H1 (cell line): ENCODE measurements at regions not wholly inside any gene's neighbourhood (a gene's known extent, or its start where the extent isn't known, plus 50 kb on each side); places are given as distances from the start of the nearest gene placed in this dataset.

Source experiments
- CTCF ChIA-PET: fragments of 300-600 bp; sonication (Branson Sonifier 250); formaldehyde crosslinking; loops from one replicate; lab custom pipeline; 2021; ENCODE audit not compliant: partially characterized antibody; lab: Charles Lee
- POLR2A ChIA-PET: fragments of 300-600 bp; sonication (Branson Sonifier 250); formaldehyde crosslinking; loops from one replicate; lab custom pipeline; 2021; ENCODE audit warnings: inconsistent platforms; ENCODE audit not compliant: partially characterized antibody; lab: Charles Lee
- DNase-seq, 2 experiments: peaks; one replicate each; pipeline versions ENCODE4 v3.0.0 to v3.0.0-alpha.2; 2010 to 2022; ENCODE audit warnings: low spot score in 2 of 2, low read depth in 1 of 2, mixed read lengths in 1 of 2
- FAIRE-seq: peaks from 2 replicates; lab custom pipeline; 2011; peaks lifted over from hg19 to GRCh38; lab: Jason Lieb, UNC
- H2AFZ ChIP-seq: 2 replicates; pipeline ENCODE4 v1.8.1; 2012; ENCODE audit warnings: low read length, inconsistent platforms
- H2AK5ac ChIP-seq: 2 replicates; pipeline ENCODE4 v1.6.1; 2013; ENCODE audit warnings: low read depth, low read length
- H2BK120ac ChIP-seq: replicated peaks from 2 replicates; pipeline ENCODE3; 2013; ENCODE audit warnings: low read depth, low read length, inconsistent platforms
- H2BK12ac ChIP-seq: 2 replicates; pipeline ENCODE4 v1.6.1; 2013; ENCODE audit warnings: low read depth, low read length
- H2BK15ac ChIP-seq: 2 replicates; pipeline ENCODE4 v1.6.1; 2013; ENCODE audit warnings: low read length
- H2BK20ac ChIP-seq: 2 replicates; pipeline ENCODE4 v1.6.1; 2013; ENCODE audit warnings: low read length
- H2BK5ac ChIP-seq: 2 replicates; pipeline ENCODE4 v1.6.1; 2013; ENCODE audit warnings: low read depth, low read length
- H3K14ac ChIP-seq: 2 replicates; pipeline ENCODE4 v1.6.1; 2013; ENCODE audit warnings: inconsistent platforms; ENCODE audit not compliant: insufficient read length
- H3K18ac ChIP-seq: 2 replicates; pipeline ENCODE4 v1.6.1; 2013; ENCODE audit warnings: low read length; ENCODE audit errors: extremely low read depth
- H3K23ac ChIP-seq: 2 replicates; pipeline ENCODE4 v1.6.1; 2013; ENCODE audit warnings: inconsistent platforms; ENCODE audit not compliant: insufficient read length
- H3K23me2 ChIP-seq: 2 replicates; pipeline ENCODE4 v1.6.1; 2013; ENCODE audit warnings: low read depth, low read length
- H3K27ac ChIP-seq: 2 replicates; pipeline ENCODE4 v1.6.1; 2011; ENCODE audit warnings: low read depth, low read length, inconsistent platforms
- H3K27me3 ChIP-seq, 4 experiments: replicated peaks in 1 of 4; 1 replicate in 1 of 4; 2 replicates in 3 of 4; pipeline versions ENCODE4 v1.6.1 to v1.8.1; 2011 to 2013; ENCODE audit warnings: low read length in 3 of 4, mild to moderate bottlenecking in 3 of 4, inconsistent platforms in 2 of 4, mixed read lengths in 2 of 4, moderate library complexity in 1 of 4; ENCODE audit not compliant: control insufficient read depth in 3 of 4, insufficient read depth in 3 of 4; ENCODE audit errors: extremely low read depth in 1 of 4
- H3K36me3 ChIP-seq, 4 experiments: 2 replicates each; pipeline versions ENCODE4 v1.6.1 to v1.8.1; 2011 to 2013; ENCODE audit warnings: mild to moderate bottlenecking in 4 of 4, low read length in 3 of 4, moderate library complexity in 2 of 4, control low read depth in 1 of 4, inconsistent platforms in 1 of 4; ENCODE audit not compliant: insufficient read depth in 4 of 4, control insufficient read depth in 2 of 4
- H3K4ac ChIP-seq: replicated peaks from 2 replicates; pipeline ENCODE3; 2013; ENCODE audit warnings: low read length, low read depth, mixed read lengths, inconsistent platforms; ENCODE audit not compliant: insufficient read length
- H3K4me1 ChIP-seq, 4 experiments: replicated peaks in 1 of 4; 1 replicate in 1 of 4; 2 replicates in 3 of 4; pipeline versions ENCODE4 v1.6.1 to v1.8.1; 2011 to 2013; ENCODE audit warnings: low read length in 3 of 4, inconsistent platforms in 2 of 4, mixed read lengths in 1 of 4; ENCODE audit not compliant: insufficient read depth in 4 of 4, control insufficient read depth in 3 of 4
- H3K4me2 ChIP-seq, 2 experiments: 2 replicates each; pipeline versions ENCODE4 v1.6.1 to v1.8.1; 2011 to 2013; ENCODE audit warnings: low read depth in 2 of 2, low read length in 2 of 2, control low read depth in 1 of 2, inconsistent platforms in 1 of 2, mild to moderate bottlenecking in 1 of 2; ENCODE audit not compliant: insufficient read depth in 1 of 2
- H3K4me3 ChIP-seq, 4 experiments: fragments of 200-600, 300-600 bp in 1 of 4; sonication (generic), shearing (Covaris generic), sonication (Bioruptor Twin) in 1 of 4; 2 replicates each; pipeline versions ENCODE4 v1.5.1 to v1.8.1; 2011 to 2016; ENCODE audit warnings: low read length in 4 of 4, low read depth in 3 of 4, control low read depth in 2 of 4, inconsistent platforms in 2 of 4, mild to moderate bottlenecking in 2 of 4, mixed read lengths in 1 of 4, moderate library complexity in 1 of 4; ENCODE audit not compliant: insufficient read depth in 2 of 4; ENCODE audit errors: extremely low read depth in 1 of 4
- H3K56ac ChIP-seq: replicated peaks from 2 replicates; pipeline ENCODE3; 2013; ENCODE audit warnings: low read depth, mild to moderate bottlenecking, mixed read lengths, low read length, inconsistent platforms; ENCODE audit not compliant: insufficient read length
- H3K79me1 ChIP-seq: 2 replicates; pipeline ENCODE4 v1.6.1; 2013; ENCODE audit warnings: low read depth, low read length, control low read depth
- H3K79me2 ChIP-seq, 2 experiments: 2 replicates each; pipeline versions ENCODE4 v1.6.1 to v1.8.1; 2012 to 2013; ENCODE audit warnings: low read length in 2 of 2, mild to moderate bottlenecking in 2 of 2, inconsistent platforms in 1 of 2; ENCODE audit not compliant: insufficient read depth in 2 of 2, control insufficient read depth in 1 of 2
- H3K9ac ChIP-seq, 4 experiments: replicated peaks in 1 of 4; 1 replicate in 1 of 4; 2 replicates in 3 of 4; pipeline versions ENCODE4 v1.6.1 to v1.8.1; 2011 to 2013; ENCODE audit warnings: low read depth in 3 of 4, low read length in 3 of 4, control low read depth in 2 of 4, mild to moderate bottlenecking in 2 of 4, moderate library complexity in 2 of 4, inconsistent platforms in 1 of 4; ENCODE audit errors: extremely low read depth in 1 of 4
- H3K9me3 ChIP-seq, 2 experiments: 2 replicates each; pipeline versions ENCODE4 v1.6.1 to v1.8.1; 2012 to 2013; ENCODE audit warnings: mild to moderate bottlenecking in 2 of 2, moderate library complexity in 2 of 2, control low read depth in 1 of 2, inconsistent platforms in 1 of 2, low read depth in 1 of 2, low read length in 1 of 2, mixed read lengths in 1 of 2; ENCODE audit not compliant: insufficient read depth in 2 of 2
- H4K20me1 ChIP-seq, 2 experiments: replicated peaks in 1 of 2; 2 replicates each; pipeline versions ENCODE3 to v1.8.1; 2011 to 2013; ENCODE audit warnings: inconsistent platforms in 2 of 2, low read length in 2 of 2, mild to moderate bottlenecking in 1 of 2; ENCODE audit not compliant: insufficient read depth in 2 of 2, control insufficient read depth in 1 of 2
- H4K5ac ChIP-seq: 2 replicates; pipeline ENCODE4 v1.6.1; 2013; ENCODE audit warnings: low read length, low read depth, mixed read lengths, inconsistent platforms; ENCODE audit not compliant: insufficient read length
- H4K8ac ChIP-seq: 2 replicates; pipeline ENCODE4 v1.8.0; 2013; ENCODE audit warnings: mild to moderate bottlenecking, moderate library complexity, low read length, inconsistent platforms; ENCODE audit not compliant: insufficient read depth; ENCODE audit errors: extremely low read depth
- H4K91ac ChIP-seq: replicated peaks from 2 replicates; pipeline ENCODE3; 2013; ENCODE audit warnings: low read length, mixed read lengths, inconsistent platforms; ENCODE audit not compliant: insufficient read length
- CBX5 ChIP-seq: fragments of 300-800, 300-1000 bp; sonication (generic); IDR thresholded peaks from 2 replicates; pipeline ENCODE4 v1.7.1; 2016; ENCODE audit warnings: antibody characterized with exemption, low read length, low read depth
- CEBPB ChIP-seq: IDR thresholded peaks from 2 replicates; pipeline ENCODE4 v1.6.1; 2012; ENCODE audit warnings: low read depth, low read length
- CTBP2 ChIP-seq: IDR thresholded peaks from 2 replicates; pipeline ENCODE4 v1.7.0; 2011; ENCODE audit warnings: borderline replicate concordance, mild to moderate bottlenecking, moderate library complexity, mixed read lengths, low read length; ENCODE audit not compliant: insufficient read depth, insufficient read length
- EGR1 ChIP-seq: IDR thresholded peaks from 2 replicates; pipeline ENCODE4 v1.6.1; 2011; ENCODE audit warnings: low read depth, low read length, borderline replicate concordance
- GABPA ChIP-seq: IDR thresholded peaks from 2 replicates; pipeline ENCODE4 v1.6.1; 2011; ENCODE audit warnings: mild to moderate bottlenecking, low read length, moderate library complexity, borderline replicate concordance; ENCODE audit not compliant: insufficient read depth
- GTF2F1 ChIP-seq: IDR thresholded peaks from 2 replicates; pipeline ENCODE4 v1.6.1; 2012; ENCODE audit warnings: low read depth, low read length, improper control_type of control experiment, borderline replicate concordance
- HDAC2 ChIP-seq, 2 experiments: fragments of 300-600 bp in 1 of 2; sonication (generic) in 1 of 2; IDR thresholded peaks; 2 replicates each; pipeline ENCODE4 v1.6.1; 2011 to 2012; ENCODE audit warnings: low read depth in 2 of 2, low read length in 2 of 2, mild to moderate bottlenecking in 2 of 2, moderate library complexity in 2 of 2, borderline replicate concordance in 1 of 2, inconsistent platforms in 1 of 2
- MAFK ChIP-seq: IDR thresholded peaks from 2 replicates; pipeline ENCODE4 v1.6.1; 2012; ENCODE audit warnings: low read depth, mild to moderate bottlenecking, improper control_type of control experiment, low read length
- POLR2A ChIP-seq, 2 experiments: IDR thresholded peaks; 1 replicate in 1 of 2; 2 replicates in 1 of 2; pipeline ENCODE4 v1.6.1; 2011; ENCODE audit warnings: low read depth in 2 of 2, low read length in 2 of 2, mild to moderate bottlenecking in 2 of 2; ENCODE audit errors: control extremely low read depth in 1 of 2
- SIN3A ChIP-seq, 2 experiments: IDR thresholded peaks in 1 of 2; conservative IDR thresholded peaks in 1 of 2; 2 replicates each; pipeline ENCODE4 v1.6.1; 2011 to 2012; ENCODE audit warnings: low read length in 2 of 2, improper control_type of control experiment in 1 of 2, low read depth in 1 of 2, mild to moderate bottlenecking in 1 of 2
- SIRT6 ChIP-seq: IDR thresholded peaks from one replicate; pipeline ENCODE4 v1.7.1; 2012; ENCODE audit warnings: low read length, inconsistent platforms
- SP1 ChIP-seq: IDR thresholded peaks from 2 replicates; pipeline ENCODE4 v1.6.1; 2011; ENCODE audit warnings: low read depth, low read length
- SRF ChIP-seq: IDR thresholded peaks from 2 replicates; pipeline ENCODE4 v1.6.1; 2011; ENCODE audit warnings: mild to moderate bottlenecking, low read depth, low read length, moderate library complexity
- TCF12 ChIP-seq: IDR thresholded peaks from 2 replicates; pipeline ENCODE4 v1.6.1; 2011; ENCODE audit warnings: low read depth, mild to moderate bottlenecking, low read length
- TEAD4 ChIP-seq: IDR thresholded peaks from 2 replicates; pipeline ENCODE4 v1.6.1; 2012; ENCODE audit warnings: low read depth, low read length, inconsistent platforms, mixed read lengths
- WGBS, 2 experiments: shearing (Covaris generic) in 1 of 2; methylation state at CpG; one replicate each; pipeline versions ENCODE4 v1.1.6 to v1.1.7; 2013 to 2015; ENCODE audit warnings: low lambda C conversion rate in 2 of 2, mixed read lengths in 2 of 2, inconsistent platforms in 1 of 2, low coverage in 1 of 2, missing lambda C conversion rate in 1 of 2; ENCODE audit not compliant: insufficient replicate concordance in 2 of 2, insufficient coverage in 1 of 2, insufficient read length in 1 of 2; ENCODE audit errors: extremely low coverage in 1 of 2, missing lambda C conversion rate in 1 of 2; 5-methylcytosine and 5-hydroxymethylcytosine counted together

- Histone ChIP-seq H2BK15ac (no peak overlapping the region), H3K56ac (no peak overlapping the region), H4K91ac (no peak overlapping the region), H3K4me2 (no peak overlapping the region), H3K79me2 (no peaks in the 10 kb centered on the region), H3K23ac (no peak overlapping the region), H3K27me3 (no peaks in the 10 kb centered on the region), H3K4me3 (no peak overlapping the region), H2BK120ac (no peak overlapping the region), H3K79me1 (no peaks in the 10 kb centered on the region), H2BK20ac (no peak overlapping the region), H2BK5ac (no peak overlapping the region), H3K4me1 (peaks cover 0 to 3% (median 2%) of the 10 kb centered on the region in 4 experiments; a peak in 2 of 7 replicates), H3K4ac (no peak overlapping the region), H3K14ac (no peak overlapping the region)
- ChIA-PET CTCF (interaction anchor here (0.8 to 1.3 kb wide), 3 partner anchors 8 to 288 kb away, joined by 3 read pairs; no protein-coding TSS in a partner anchor), POLR2A (no interaction called here)
- 93% methylated on average over 1 of the region's 1 CpG; no CpG with 5 or more reads in 1 of the 2 experiments for WGBS, 2 experiments
- no peak for TF ChIP-seq CEBPB
- TF ChIP-seq CTBP2 = no peak
- TF ChIP-seq MAFK = no peak
- no peak for TF ChIP-seq GABPA
- no peak for TF ChIP-seq GTF2F1
- TF ChIP-seq TEAD4 = no peak
- TF ChIP-seq CBX5 = no peak
- no peak for TF ChIP-seq SIN3A (conservative IDR thresholded peaks at IDR 0.05 in 1 of 2, IDR thresholded peaks at IDR 0.05 in 1 of 2; ENCODE audit: low read depth in 1 of 2, low read length in 2 of 2)
- TF ChIP-seq TCF12 = no peak
- no peak for TF ChIP-seq SRF
- TF ChIP-seq SP1 = no peak
- no peak for TF ChIP-seq EGR1
- TF ChIP-seq POLR2A (IDR thresholded peaks at IDR 0.05; ENCODE audit: control extremely low read depth in 1 of 2, low read depth in 2 of 2, low read length in 2 of 2) = no peak
- no peak for TF ChIP-seq HDAC2 (IDR thresholded peaks at IDR 0.05; ENCODE audit: borderline replicate concordance in 1 of 2, low read depth in 2 of 2, low read length in 2 of 2)
- TF ChIP-seq SIRT6 = no peak
- TF ChIP-seq, all 59 proteins: peak for 0
- H2AFZ ChIP-seq = no peak overlapping the region
- H3K9ac ChIP-seq = no peak overlapping the region
- H2BK12ac ChIP-seq = no peak overlapping the region
- H2AK5ac ChIP-seq = no peak overlapping the region
- no peak overlapping the region for H4K5ac ChIP-seq
- H4K8ac ChIP-seq = no peak overlapping the region
- FAIRE-seq (no peak), DNase-seq (no peak)
- H3K9me3 ChIP-seq = no peaks in the 10 kb centered on the region
- H3K23me2 ChIP-seq = no peaks in the 10 kb centered on the region
- H3K27ac ChIP-seq = no peak overlapping the region
- H3K36me3 ChIP-seq = no peaks in the 10 kb centered on the region
- H3K18ac ChIP-seq = no peak overlapping the region
- no peaks in the 10 kb centered on the region for H4K20me1 ChIP-seq
Measured at GRCh38 chr3:135449046-135449445, 516.5 kb upstream of the PPP2R3A start.
